GM21526 (cell line): ENCODE measurements at regions not wholly inside any gene's neighbourhood (a gene's known extent, or its start where the extent isn't known, plus 50 kb on each side); places are given as distances from the start of the nearest gene placed in this dataset.
"Not testable (repeated sequence)": the region's sequence is repeated elsewhere in the genome, so short reads cannot be mapped to it uniquely, and the experiment has no call there.

Experiments used
- ATAC-seq: cut with Tn5 transposase; IDR thresholded peaks from one replicate; pipeline ENCODE4 v1.9.1; 2021; ENCODE audit warnings: moderate library complexity; ENCODE audit not compliant: unreplicated experiment, low FRiP score

GRCh38 chr10:120109725-120110124 lies 217.2 kb downstream of the SEC23IP start:
- ATAC-seq = not testable (repeated sequence)

GRCh38 chr10:120110196-120110595 lies 217.7 kb downstream of the SEC23IP start:
- no peak for ATAC-seq

GRCh38 chr10:120111628-120112027 lies 219.1 kb downstream of the SEC23IP start:
- no peak for ATAC-seq

GRCh38 chr10:120112809-120113208 lies 220.3 kb downstream of the SEC23IP start:
- no peak for ATAC-seq

- ATAC-seq = no peak
Measured at GRCh38 chr10:120115959-120116358, 223.4 kb downstream of the SEC23IP start.

GRCh38 chr10:120121768-120122167 lies 229.2 kb downstream of the SEC23IP start:
- ATAC-seq = no peak

GRCh38 chr10:120131183-120131582 lies 238.7 kb downstream of the SEC23IP start:
- ATAC-seq = no peak

GRCh38 chr10:120132811-120133210 lies 240.3 kb downstream of the SEC23IP start:
- no peak for ATAC-seq

GRCh38 chr10:120138689-120139088 lies 246.2 kb downstream of the SEC23IP start:
- ATAC-seq = no peak

- ATAC-seq = no peak
Measured at GRCh38 chr10:120145107-120145506, 252.6 kb downstream of the SEC23IP start.

- ATAC-seq = no peak
Measured at GRCh38 chr10:120156614-120157274, 264.2 kb downstream of the SEC23IP start.

- no peak for ATAC-seq
Measured at GRCh38 chr10:120161111-120161510, 268.6 kb downstream of the SEC23IP start.

GRCh38 chr10:120162471-120162870 lies 269.9 kb downstream of the SEC23IP start:
- no peak for ATAC-seq

- ATAC-seq = no peak
Measured at GRCh38 chr10:120172356-120172755, 279.8 kb downstream of the SEC23IP start.

GRCh38 chr10:120174491-120174890 lies 282.0 kb downstream of the SEC23IP start:
- no peak for ATAC-seq

GRCh38 chr10:120177330-120177729 lies 279.7 kb upstream of the PLPP4 start:
- ATAC-seq = no peak

- ATAC-seq = no peak
Measured at GRCh38 chr10:120180160-120180559, 276.9 kb upstream of the PLPP4 start.

- no peak for ATAC-seq
Measured at GRCh38 chr10:120181154-120181553, 275.9 kb upstream of the PLPP4 start.

- ATAC-seq = no peak
Measured at GRCh38 chr10:120182431-120182830, 274.6 kb upstream of the PLPP4 start.

- ATAC-seq = no peak
Measured at GRCh38 chr10:120183546-120183945, 273.5 kb upstream of the PLPP4 start.

GRCh38 chr10:120184547-120185337 lies 272.3 kb upstream of the PLPP4 start:
- ATAC-seq = no peak

GRCh38 chr10:120186506-120186905 lies 270.5 kb upstream of the PLPP4 start:
- no peak for ATAC-seq
